ENCODE measurements at regions not wholly inside any gene's neighbourhood (a gene's known extent, or its start where the extent isn't known, plus 50 kb on each side); places are given as distances from the start of the nearest gene placed in this dataset.

DNA sequence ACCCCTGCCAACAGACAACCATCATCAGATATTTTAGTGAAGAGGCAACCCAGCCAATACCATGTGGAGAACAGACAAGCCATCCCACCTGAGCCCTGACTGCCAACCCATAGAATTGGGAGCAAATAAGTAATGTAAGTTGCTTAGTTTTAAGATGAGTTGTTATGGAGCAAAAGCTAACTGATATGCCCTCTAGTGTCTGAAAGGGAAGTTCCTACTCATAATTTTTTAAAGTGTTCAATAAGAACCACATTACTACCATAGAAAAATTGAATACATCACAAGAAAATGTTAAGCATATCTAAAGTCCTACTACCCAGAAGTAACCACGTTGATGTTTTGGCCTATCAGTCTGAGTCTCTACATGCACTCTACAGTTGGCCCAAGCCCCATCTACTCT, 50.8 kb upstream of the SLC36A4 start:
- no peak for DNase-seq
- no peaks in the 10 kb centered on the region for H3K27me3 ChIP-seq
- H3K36me3 ChIP-seq: no peaks in the 10 kb centered on the region
- WGBS, 3 donors: 18 to 24% (median 22%) methylated on average over 1 of the region's 1 CpG
- intact Hi-C loops (cut with DNase I): no loop called here
- H3K4me3 ChIP-seq: no peak overlapping the region
- H3K27ac ChIP-seq: no peak overlapping the region
- no peaks in the 10 kb centered on the region for H3K9me3 ChIP-seq
- TF ChIP-seq EP300 (IDR thresholded peaks at IDR 0.05) (no peak), POLR2A (IDR thresholded peaks at IDR 0.05) (no peak), CTCF (IDR thresholded peaks at IDR 0.05) (no peak)
- H3K4me1 ChIP-seq (ENCODE audit: insufficient read depth): no peaks in the 10 kb centered on the region

DNA sequence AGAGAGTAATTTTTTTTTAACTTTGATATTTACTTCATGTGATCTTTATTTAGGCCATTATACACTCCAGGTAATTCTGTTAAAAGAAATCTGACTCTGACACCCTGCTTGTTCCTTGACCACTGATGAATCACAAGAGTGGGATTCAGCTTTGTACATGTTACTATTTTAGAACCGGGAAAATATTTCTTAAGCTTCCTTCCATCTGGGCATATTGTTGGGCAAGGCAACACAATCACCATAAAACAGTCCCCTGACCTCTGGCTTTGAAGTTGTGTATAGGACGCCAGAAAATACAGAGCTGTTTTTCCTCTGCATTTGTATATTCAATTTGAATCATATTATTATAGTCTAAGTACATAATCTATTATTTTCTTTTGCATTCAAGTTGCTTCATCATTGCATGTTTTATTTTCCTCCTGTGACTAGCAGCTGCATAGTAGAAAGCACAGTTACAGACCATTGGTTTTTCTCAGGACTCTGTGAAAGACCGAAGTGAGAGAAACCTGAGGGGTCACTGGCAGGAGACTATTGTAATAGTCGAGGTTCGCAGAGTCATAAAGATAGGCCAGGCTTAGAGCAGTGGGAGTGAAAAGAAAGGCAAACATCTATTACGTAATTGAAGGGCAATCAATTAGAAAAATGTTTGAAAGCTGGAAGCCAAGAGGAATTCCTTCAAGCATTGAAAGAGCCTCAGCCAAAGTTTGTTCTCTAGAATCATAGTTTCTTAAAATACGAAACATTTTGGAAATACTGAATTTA, 51.8 kb upstream of the SLC36A4 start:
- DNase-seq: no peak
- H3K27me3 ChIP-seq: no peaks in the 10 kb centered on the region
- no peaks in the 10 kb centered on the region for H3K9me3 ChIP-seq
- WGBS, 3 donors: 7 to 9% (median 9%) methylated on average over 7 of the region's 7 CpGs
- no peaks in the 10 kb centered on the region for H3K36me3 ChIP-seq
- TF ChIP-seq EP300 (IDR thresholded peaks at IDR 0.05) (no peak), CTCF (IDR thresholded peaks at IDR 0.05) (no peak), POLR2A (IDR thresholded peaks at IDR 0.05) (no peak)
- H3K4me3 ChIP-seq: no peak overlapping the region
- H3K27ac ChIP-seq: peak overlapping the region in 1 of 2 donors; percentile 25
- intact Hi-C loops (cut with DNase I): no loop called here
- H3K4me1 ChIP-seq (ENCODE audit: insufficient read depth): no peaks in the 10 kb centered on the region

GRCh38 chr11:93250326-93250725, 52.5 kb upstream of the SLC36A4 start:
- Histone ChIP-seq H3K27ac (no peak overlapping the region), H3K27me3 (no peaks in the 10 kb centered on the region), H3K4me3 (no peak overlapping the region), H3K9me3 (no peaks in the 10 kb centered on the region), H3K36me3 (no peaks in the 10 kb centered on the region), H3K4me1 (ENCODE audit: insufficient read depth) (no peaks in the 10 kb centered on the region)
- 61 to 63% (median 62%) methylated on average over 4 of the region's 4 CpGs for WGBS, 3 donors
- DNase-seq: no peak
- intact Hi-C loops (cut with DNase I): no loop called here
- TF ChIP-seq CTCF (IDR thresholded peaks at IDR 0.05) (no peak), POLR2A (IDR thresholded peaks at IDR 0.05) (no peak), EP300 (IDR thresholded peaks at IDR 0.05) (no peak)

GRCh38 chr11:93251922-93252321, 54.1 kb upstream of the SLC36A4 start:
- no peak overlapping the region for H3K27ac ChIP-seq
- no peak overlapping the region for H3K4me3 ChIP-seq
- WGBS, 3 donors: 93 to 100% (median 99%) methylated on average over 1 of the region's 1 CpG
- no peaks in the 10 kb centered on the region for H3K36me3 ChIP-seq
- no peak for TF ChIP-seq CTCF (IDR thresholded peaks at IDR 0.05)
- TF ChIP-seq POLR2A (IDR thresholded peaks at IDR 0.05): no peak
- TF ChIP-seq EP300 (IDR thresholded peaks at IDR 0.05): no peak
- DNase-seq: no peak
- H3K9me3 ChIP-seq: no peaks in the 10 kb centered on the region
- H3K4me1 ChIP-seq (ENCODE audit: insufficient read depth): no peaks in the 10 kb centered on the region
- no peaks in the 10 kb centered on the region for H3K27me3 ChIP-seq
- intact Hi-C loops (cut with DNase I): no loop called here
